Osteoblast (primary cell): ENCODE measurements at regions not wholly inside any gene's neighbourhood (a gene's known extent, or its start where the extent isn't known, plus 50 kb on each side); places are given as distances from the start of the nearest gene placed in this dataset.

Source experiments
- DNase-seq: peaks from one replicate; pipeline ENCODE4 v3.0.0; 2011; ENCODE audit warnings: low spot score, mixed read lengths; ENCODE audit not compliant: insufficient read length; ENCODE audit errors: missing footprints
- H2AFZ ChIP-seq: 2 replicates; pipeline ENCODE4 v1.6.0; 2011; ENCODE audit warnings: mild to moderate bottlenecking, low read length
- H3K27ac ChIP-seq: 2 replicates; pipeline ENCODE4 v1.5.1; 2011; ENCODE audit warnings: mild to moderate bottlenecking, low read depth, low read length, moderate library complexity
- H3K27me3 ChIP-seq: 2 replicates; pipeline ENCODE4 v1.6.0; 2012; ENCODE audit warnings: mild to moderate bottlenecking, control low read depth, inconsistent platforms, low read length, moderate library complexity; ENCODE audit not compliant: insufficient read depth
- H3K36me3 ChIP-seq: 2 replicates; pipeline ENCODE4 v1.5.1; 2011; ENCODE audit warnings: mild to moderate bottlenecking, low read length, control low read depth, moderate library complexity; ENCODE audit not compliant: insufficient read depth
- H3K4me1 ChIP-seq: 2 replicates; pipeline ENCODE4 v1.5.1; 2011; ENCODE audit warnings: mild to moderate bottlenecking, low read length, control low read depth, moderate library complexity; ENCODE audit not compliant: insufficient read depth
- H3K4me2 ChIP-seq: 2 replicates; pipeline ENCODE4 v1.6.0; 2011; ENCODE audit warnings: mild to moderate bottlenecking, low read length; ENCODE audit not compliant: insufficient read depth
- H3K4me3 ChIP-seq: fragments of 200-600 bp; sonication (generic); 3 replicates; pipeline ENCODE4 v1.5.1; 2012; ENCODE audit warnings: mild to moderate bottlenecking, low read length, inconsistent platforms; ENCODE audit not compliant: insufficient read depth
- H3K79me2 ChIP-seq: 2 replicates; pipeline ENCODE4 v1.6.0; 2012; ENCODE audit warnings: mild to moderate bottlenecking, low read length, control low read depth, inconsistent platforms; ENCODE audit not compliant: insufficient read depth
- H3K9me3 ChIP-seq: 2 replicates; pipeline ENCODE4 v1.5.1; 2011; ENCODE audit warnings: low read depth, low read length, control low read depth
- H4K20me1 ChIP-seq: 2 replicates; pipeline ENCODE4 v1.6.0; 2012; ENCODE audit warnings: mild to moderate bottlenecking, low read length, control low read depth; ENCODE audit not compliant: insufficient read depth
- CTCF ChIP-seq: IDR thresholded peaks from 2 replicates; pipeline ENCODE4 v1.5.1; 2011; ENCODE audit warnings: mild to moderate bottlenecking, low read depth, low read length, moderate library complexity; ENCODE audit errors: extremely low read depth

DNA sequence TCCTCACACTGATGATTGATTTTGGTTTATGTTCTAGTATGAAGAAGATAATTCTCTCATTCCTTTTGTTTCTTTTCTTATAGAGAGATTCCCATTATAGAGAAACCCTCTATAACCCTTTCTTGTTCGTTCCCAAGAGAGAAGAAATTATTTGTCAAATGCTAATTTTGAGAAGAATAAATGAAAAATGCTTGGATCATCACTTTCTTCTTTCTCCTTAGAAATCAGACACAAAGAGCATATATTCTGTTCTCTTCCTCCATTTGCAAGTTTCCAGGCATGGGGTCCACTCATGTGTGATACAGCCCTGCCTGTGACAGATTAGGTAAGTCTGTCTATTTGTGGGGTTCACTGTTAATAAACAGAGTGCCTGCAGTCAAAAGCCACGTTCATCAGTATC, 222.6 kb upstream of the NECTIN3 start:
- Histone ChIP-seq H3K79me2 (no peaks in the 10 kb centered on the region), H2AFZ (no peak overlapping the region), H3K9me3 (no peaks in the 10 kb centered on the region), H4K20me1 (no peaks in the 10 kb centered on the region), H3K4me2 (no peak overlapping the region), H3K36me3 (no peaks in the 10 kb centered on the region), H3K4me3 (no peak overlapping the region), H3K27ac (no peak overlapping the region), H3K4me1 (no peaks in the 10 kb centered on the region), H3K27me3 (no peaks in the 10 kb centered on the region)
- no peak for TF ChIP-seq CTCF
- DNase-seq: no peak

DNA sequence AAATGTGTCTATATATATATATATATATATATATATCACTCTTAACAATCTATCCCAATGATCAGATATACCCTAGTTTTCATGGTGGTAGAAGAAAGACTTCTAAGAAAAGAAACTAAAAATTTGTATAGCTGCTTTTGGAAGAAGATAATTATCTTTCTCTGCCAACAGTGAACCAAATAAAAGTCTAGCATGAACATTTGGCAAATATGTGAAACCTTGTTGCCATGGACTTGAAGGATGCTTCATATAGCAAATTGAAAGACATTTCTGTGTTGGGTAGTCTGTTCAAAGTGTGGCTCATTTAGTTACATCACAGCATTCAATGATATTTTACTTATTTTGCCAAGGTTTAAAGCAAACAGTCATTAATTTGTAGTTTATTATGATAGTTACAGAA, 219.9 kb upstream of the NECTIN3 start:
- H3K27ac ChIP-seq: no peak overlapping the region
- no peak overlapping the region for H3K4me2 ChIP-seq
- H3K27me3 ChIP-seq: no peaks in the 10 kb centered on the region
- no peaks in the 10 kb centered on the region for H3K36me3 ChIP-seq
- DNase-seq: no peak
- H3K79me2 ChIP-seq: no peaks in the 10 kb centered on the region
- H3K4me3 ChIP-seq: no peak overlapping the region
- H3K4me1 ChIP-seq: no peaks in the 10 kb centered on the region
- TF ChIP-seq CTCF: no peak
- H2AFZ ChIP-seq: no peak overlapping the region
- no peaks in the 10 kb centered on the region for H3K9me3 ChIP-seq
- no peaks in the 10 kb centered on the region for H4K20me1 ChIP-seq

GRCh38 chr3:110855207-110855606, 216.4 kb upstream of the NECTIN3 start:
- no peak for DNase-seq
- no peaks in the 10 kb centered on the region for H3K9me3 ChIP-seq
- H3K27ac ChIP-seq: no peak overlapping the region
- no peaks in the 10 kb centered on the region for H3K4me1 ChIP-seq
- H3K36me3 ChIP-seq: no peaks in the 10 kb centered on the region
- H3K4me3 ChIP-seq: no peak overlapping the region
- H3K27me3 ChIP-seq: no peaks in the 10 kb centered on the region
- no peaks in the 10 kb centered on the region for H3K79me2 ChIP-seq
- no peak overlapping the region for H3K4me2 ChIP-seq
- no peak for TF ChIP-seq CTCF
- no peaks in the 10 kb centered on the region for H4K20me1 ChIP-seq
- no peak overlapping the region for H2AFZ ChIP-seq

DNA sequence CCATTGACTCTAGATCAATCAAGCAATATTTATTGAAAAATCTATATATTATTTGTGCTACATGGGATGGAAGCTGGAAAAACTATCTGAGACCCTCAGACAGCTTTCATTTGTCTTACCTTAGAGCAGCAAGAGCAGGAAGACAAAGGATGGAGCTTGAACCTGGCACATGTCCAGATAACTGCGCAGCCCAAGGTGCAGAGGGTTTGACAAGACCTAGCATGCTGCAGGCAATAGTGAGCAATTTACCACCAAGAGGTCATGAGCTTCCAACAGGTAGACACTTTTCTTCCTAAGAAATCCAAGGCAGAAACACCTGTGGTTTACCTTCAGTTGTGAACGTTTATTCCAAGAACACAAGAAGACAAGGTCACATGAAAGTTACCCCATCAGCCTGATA, 214.7 kb upstream of the NECTIN3 start:
- Histone ChIP-seq H3K4me2 (no peak overlapping the region), H4K20me1 (no peaks in the 10 kb centered on the region), H3K27ac (no peak overlapping the region), H2AFZ (no peak overlapping the region), H3K79me2 (no peaks in the 10 kb centered on the region), H3K4me1 (no peaks in the 10 kb centered on the region), H3K4me3 (no peak overlapping the region), H3K9me3 (no peaks in the 10 kb centered on the region), H3K27me3 (no peaks in the 10 kb centered on the region), H3K36me3 (no peaks in the 10 kb centered on the region)
- TF ChIP-seq CTCF: no peak
- DNase-seq: no peak
